ENCODE measurements at regions not wholly inside any gene's neighbourhood (a gene's known extent, or its start where the extent isn't known, plus 50 kb on each side); places are given as distances from the start of the nearest gene placed in this dataset.
A peak's percentile ranks its signal among the peaks of the same experiment; 100 is the strongest.

DNA sequence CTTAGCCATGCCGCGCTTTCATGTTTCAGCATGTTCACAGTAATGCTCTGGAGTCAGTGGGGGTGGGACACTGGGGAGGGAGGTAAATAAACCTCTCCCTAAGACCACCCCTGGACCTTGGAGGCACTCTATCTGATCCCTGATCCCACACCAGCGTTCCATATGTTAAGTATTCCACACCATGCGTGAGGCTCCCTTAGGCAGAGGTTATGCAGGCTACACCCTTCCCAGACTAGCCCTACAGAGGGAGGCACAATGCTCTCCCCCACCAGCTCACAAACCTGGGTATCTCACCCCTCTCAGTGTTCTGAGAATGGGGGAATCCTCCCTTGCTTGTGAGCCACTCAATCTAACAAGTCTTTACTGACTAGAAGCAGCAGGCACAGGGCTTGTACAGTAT, 1610.4 kb upstream of the ZEB2 start:
- peaks cover 0 to 3% of the 10 kb centered on the region in 2 experiments; a peak in 2 of 5 replicates for H3K9me3 Mint-ChIP-seq
- H3K14ac ChIP-seq (ENCODE audit: insufficient read depth, low read length): no peak overlapping the region; the same call in 1 of the 2 replicates
- peaks cover 0 to 6% (median 4%) of the 10 kb centered on the region in 3 experiments; a peak in 4 of 7 replicates for H3K36me3 Mint-ChIP-seq (ENCODE audit: insufficient read depth in 1 of 3, low read depth in 3 of 3)
- peak overlapping the region; percentile 56 for H3K18ac ChIP-seq (ENCODE audit: insufficient read length, low read depth, low read length)
- H3K4ac ChIP-seq (ENCODE audit: low read depth, low read length): no peak overlapping the region
- H3K9me3 ChIP-seq (ENCODE audit: control insufficient read depth, low read depth, low read length): no peaks in the 10 kb centered on the region
- no CpG with 5 or more reads among the region's 4 CpGs for WGBS (ENCODE audit: extremely low coverage, insufficient read length, low lambda C conversion rate)
- H4K20me1 ChIP-seq (ENCODE audit: control insufficient read depth, insufficient read depth, insufficient read length): no peaks in the 10 kb centered on the region
- H3K4me1 ChIP-seq (ENCODE audit: insufficient read depth, low read length): no peaks in the 10 kb centered on the region; the same call in 1 of the 2 replicates
- peaks cover 3 to 11% of the 10 kb centered on the region in 2 experiments; a peak in 3 of 4 replicates for H3K4me1 Mint-ChIP-seq
- H3K27ac ChIP-seq (ENCODE audit: insufficient read length, low read depth, low read length): no peak overlapping the region
- no peak for DNase-seq
- no peak overlapping the region for H2AFZ ChIP-seq (ENCODE audit: low read length)
- no peak overlapping the region for H3K4me3 Mint-ChIP-seq
- no peak overlapping the region for H2BK120ac ChIP-seq (ENCODE audit: low read depth, low read length, poor library complexity, severe bottlenecking)
- no peaks in the 10 kb centered on the region for H3K27me3 Mint-ChIP-seq (ENCODE audit: low read depth)
- no peak overlapping the region for H2AK5ac ChIP-seq (ENCODE audit: insufficient read length, low read length)
- H3K23ac ChIP-seq (ENCODE audit: insufficient read length, low read depth, low read length): no peak overlapping the region
- H3K79me2 ChIP-seq (ENCODE audit: insufficient read depth, low read length): no peaks in the 10 kb centered on the region
- no peak overlapping the region for H2BK12ac ChIP-seq (ENCODE audit: insufficient read length, low read depth, low read length)
- no peaks in the 10 kb centered on the region for H3K79me1 ChIP-seq (ENCODE audit: insufficient read depth, low read depth, low read length, poor library complexity, severe bottlenecking)
- no peak overlapping the region for H3K9ac ChIP-seq (ENCODE audit: extremely low read depth, insufficient read length, low read length)
- no peak overlapping the region for H3T11ph ChIP-seq (ENCODE audit: low read length)
- H4K8ac ChIP-seq (replicated peaks; ENCODE audit: insufficient read length, low read depth, low read length): no peak overlapping the region
- H4K91ac ChIP-seq (ENCODE audit: insufficient read length, low read depth, low read length): no peak overlapping the region
- no peak overlapping the region for H2BK20ac ChIP-seq (ENCODE audit: low read depth, low read length, poor library complexity, severe bottlenecking)
- peak overlapping the region in 1 of 3 experiments; percentile 74; a peak in 2 of 7 replicates for H3K27ac Mint-ChIP-seq
- no peak overlapping the region for H2BK15ac ChIP-seq (ENCODE audit: low read depth, low read length)
- no peak overlapping the region for H2BK5ac ChIP-seq (ENCODE audit: insufficient read length, low read length)
- no peaks in the 10 kb centered on the region for H3K23me2 ChIP-seq (ENCODE audit: insufficient read length, low read depth, low read length, poor library complexity, severe bottlenecking)
- no peak overlapping the region for H3K4me2 ChIP-seq (ENCODE audit: insufficient read depth, insufficient read length, low read length)
- H4K5ac ChIP-seq (ENCODE audit: insufficient read length, low read depth, low read length): no peak overlapping the region
- TF ChIP-seq, protein P1, sequence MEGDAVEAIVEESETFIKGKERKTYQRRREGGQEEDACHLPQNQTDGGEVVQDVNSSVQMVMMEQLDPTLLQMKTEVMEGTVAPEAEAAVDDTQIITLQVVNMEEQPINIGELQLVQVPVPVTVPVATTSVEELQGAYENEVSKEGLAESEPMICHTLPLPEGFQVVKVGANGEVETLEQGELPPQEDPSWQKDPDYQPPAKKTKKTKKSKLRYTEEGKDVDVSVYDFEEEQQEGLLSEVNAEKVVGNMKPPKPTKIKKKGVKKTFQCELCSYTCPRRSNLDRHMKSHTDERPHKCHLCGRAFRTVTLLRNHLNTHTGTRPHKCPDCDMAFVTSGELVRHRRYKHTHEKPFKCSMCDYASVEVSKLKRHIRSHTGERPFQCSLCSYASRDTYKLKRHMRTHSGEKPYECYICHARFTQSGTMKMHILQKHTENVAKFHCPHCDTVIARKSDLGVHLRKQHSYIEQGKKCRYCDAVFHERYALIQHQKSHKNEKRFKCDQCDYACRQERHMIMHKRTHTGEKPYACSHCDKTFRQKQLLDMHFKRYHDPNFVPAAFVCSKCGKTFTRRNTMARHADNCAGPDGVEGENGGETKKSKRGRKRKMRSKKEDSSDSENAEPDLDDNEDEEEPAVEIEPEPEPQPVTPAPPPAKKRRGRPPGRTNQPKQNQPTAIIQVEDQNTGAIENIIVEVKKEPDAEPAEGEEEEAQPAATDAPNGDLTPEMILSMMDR (conservative IDR thresholded peaks at IDR 0.05): no peak
- no peaks in the 10 kb centered on the region for H3K27me3 ChIP-seq (ENCODE audit: insufficient read depth, low read length)
- no peak overlapping the region for H3K56ac ChIP-seq (ENCODE audit: insufficient read length, low read depth, low read length)
